Activated B cell treated with CpG ODN at 0.5 μM for 24 hours (primary cell): ENCODE measurements at regions not wholly inside any gene's neighbourhood (a gene's known extent, or its start where the extent isn't known, plus 50 kb on each side); places are given as distances from the start of the nearest gene placed in this dataset.

Source experiments
- ATAC-seq: fragments of 200-7000 bp; cut with Tn5 transposase; one replicate; pipeline ENCODE4 v1.10.0; 2021; ENCODE audit warnings: low read depth, mild to moderate bottlenecking, moderate library complexity
- CTCF ChIA-PET: fragments of 350-600 bp; sonication (Branson Sonifier 250); formaldehyde crosslinking; loops from one replicate; lab custom pipeline; 2021; ENCODE audit warnings: antibody characterized with exemption; lab: Charles Lee
- POLR2A ChIA-PET: fragments of 350-600 bp; sonication (Branson Sonifier 250); formaldehyde crosslinking; loops from one replicate; lab custom pipeline; 2021; ENCODE audit warnings: antibody characterized with exemption; lab: Charles Lee
- DNase-seq: peaks from one replicate; pipeline ENCODE4 v3.0.0; 2022
- H3K27ac Mint-ChIP-seq: one replicate; pipeline ENCODE4 v1.8.0; 2020; ENCODE audit warnings: mixed read lengths
- H3K27me3 Mint-ChIP-seq: one replicate; pipeline ENCODE4 v1.8.0; 2021; ENCODE audit warnings: mixed read lengths
- H3K36me3 Mint-ChIP-seq: one replicate; pipeline ENCODE4 v1.8.0; 2021; ENCODE audit warnings: low read depth, mixed read lengths
- H3K4me1 Mint-ChIP-seq: one replicate; pipeline ENCODE4 v1.8.0; 2021; ENCODE audit warnings: mixed read lengths
- H3K4me3 Mint-ChIP-seq: one replicate; pipeline ENCODE4 v1.8.0; 2020; ENCODE audit warnings: mild to moderate bottlenecking, mixed read lengths
- H3K9me3 Mint-ChIP-seq: one replicate; pipeline ENCODE4 v1.8.0; 2020; ENCODE audit warnings: mixed read lengths
- CTCF ChIP-seq: fragments of 200-600 bp; IDR thresholded peaks from one replicate; pipeline ENCODE4 v1.8.0; 2022; ENCODE audit warnings: antibody characterized with exemption, mild to moderate bottlenecking
- intact Hi-C: fragments of 100-400 bp; cut with micrococcal nuclease; formaldehyde crosslinking; loops from one replicate; pipeline ENCODE4 v1.15.1; 2024

- no peak overlapping the region for H3K4me3 Mint-ChIP-seq
- DNase-seq (no peak), ATAC-seq (no peak)
- intact Hi-C loops = no loop called here
- ChIA-PET CTCF (no interaction called here), POLR2A (no interaction called here)
- no peak overlapping the region for H3K27ac Mint-ChIP-seq
- no peaks in the 10 kb centered on the region for H3K9me3 Mint-ChIP-seq
- H3K4me1 Mint-ChIP-seq = no peaks in the 10 kb centered on the region
- no peaks in the 10 kb centered on the region for H3K36me3 Mint-ChIP-seq
- TF ChIP-seq CTCF = no peak
- peaks cover 4% of the 10 kb centered on the region for H3K27me3 Mint-ChIP-seq
Observed at GRCh38 chr21:32198384-32198783, 80.5 kb downstream of the MIS18A start.

GRCh38 chr21:32197896-32198295 lies 81.0 kb downstream of the MIS18A start:
- Mint-ChIP-seq H3K27ac (no peak overlapping the region), H3K36me3 (no peaks in the 10 kb centered on the region), H3K9me3 (peaks cover 2% of the 10 kb centered on the region), H3K4me3 (no peak overlapping the region), H3K4me1 (no peaks in the 10 kb centered on the region), H3K27me3 (peaks cover 4% of the 10 kb centered on the region)
- POLR2A ChIA-PET = no interaction called here
- no peak for DNase-seq
- CTCF ChIA-PET = no interaction called here
- no peak for TF ChIP-seq CTCF
- intact Hi-C loops = no loop called here
- no peak for ATAC-seq

GRCh38 chr21:32196001-32196400 lies 82.8 kb downstream of the MIS18A start:
- H3K36me3 Mint-ChIP-seq = no peaks in the 10 kb centered on the region

GRCh38 chr21:32193098-32193465 lies 85.8 kb downstream of the MIS18A start:
- ATAC-seq (no peak), DNase-seq (no peak)
- Mint-ChIP-seq H3K4me3 (no peak overlapping the region), H3K9me3 (peaks cover 2% of the 10 kb centered on the region), H3K27me3 (peaks cover 9% of the 10 kb centered on the region), H3K36me3 (no peaks in the 10 kb centered on the region), H3K4me1 (no peaks in the 10 kb centered on the region), H3K27ac (no peak overlapping the region)
- no peak for TF ChIP-seq CTCF
- intact Hi-C loops = no loop called here
- CTCF ChIA-PET = no interaction called here
- POLR2A ChIA-PET = no interaction called here

More at GRCh38 chr21:32196001-32196400, 82.8 kb downstream of the MIS18A start:
- no peak overlapping the region for H3K27ac Mint-ChIP-seq
- no peak for TF ChIP-seq CTCF
- POLR2A ChIA-PET = no interaction called here
- H3K9me3 Mint-ChIP-seq = peaks cover 2% of the 10 kb centered on the region
- no peak overlapping the region for H3K4me3 Mint-ChIP-seq
- CTCF ChIA-PET = no interaction called here
- H3K4me1 Mint-ChIP-seq = no peaks in the 10 kb centered on the region
- intact Hi-C loops = no loop called here
- peaks cover 7% of the 10 kb centered on the region for H3K27me3 Mint-ChIP-seq
- ATAC-seq = no peak
- no peak for DNase-seq

GRCh38 chr21:32192291-32193097 lies 86.4 kb downstream of the MIS18A start:
- no peak for ATAC-seq
- TF ChIP-seq CTCF = no peak
- intact Hi-C loops = no loop called here
- Mint-ChIP-seq H3K4me3 (no peak overlapping the region), H3K27me3 (peaks cover 7% of the 10 kb centered on the region), H3K9me3 (peaks cover 2% of the 10 kb centered on the region), H3K36me3 (no peaks in the 10 kb centered on the region), H3K4me1 (no peaks in the 10 kb centered on the region), H3K27ac (no peak overlapping the region)
- DNase-seq = no peak
- CTCF ChIA-PET = no interaction called here
- POLR2A ChIA-PET = no interaction called here
